Muscle of back (tissue), 3 donors: ENCODE measurements at regions not wholly inside any gene's neighbourhood (a gene's known extent, or its start where the extent isn't known, plus 50 kb on each side); places are given as distances from the start of the nearest gene placed in this dataset.
A peak's percentile ranks its signal among the peaks of the same experiment; 100 is the strongest.

ENCODE experiments used
- DNase-seq, 3 donors: peaks; one replicate each; pipeline versions ENCODE4 v3.0.0 to v3.0.0-alpha.2; 2013

- DNase-seq: no peak
Measured at GRCh38 chr6:56716229-56716628, 73.5 kb upstream of the DST start.

- no peak for DNase-seq
Measured at GRCh38 chr6:56715741-56716140, 73.1 kb upstream of the DST start.

- peak in 1 of 3 donors; percentile 51 for DNase-seq
Measured at GRCh38 chr6:56714982-56715456, 72.3 kb upstream of the DST start.

GRCh38 chr6:56714273-56714672 is 71.6 kb upstream of the DST start:
- DNase-seq: no peak

DNA sequence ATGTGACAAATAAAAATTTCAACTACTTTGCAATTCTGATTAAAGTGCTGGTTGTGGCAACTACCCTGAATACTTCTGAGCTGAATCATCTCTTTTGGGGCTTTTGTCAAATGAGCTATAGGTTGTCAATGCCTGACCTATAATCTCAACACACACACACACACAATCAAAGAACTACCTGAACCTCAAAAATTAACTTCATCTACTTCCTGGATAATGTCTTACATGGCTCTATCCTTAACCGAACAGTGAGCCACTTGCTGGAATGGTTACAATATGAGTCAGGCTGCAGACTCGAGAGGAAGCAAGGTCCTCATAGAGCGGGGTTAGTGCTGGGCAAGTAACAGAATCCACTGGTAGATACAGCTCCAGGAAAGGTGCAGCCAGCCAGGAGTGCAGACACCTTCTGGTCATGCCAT is 70.6 kb upstream of the DST start:
- peak in 1 of 3 donors; percentile 59 for DNase-seq

GRCh38 chr6:56710967-56711366 is 68.3 kb upstream of the DST start:
- no peak for DNase-seq

DNA sequence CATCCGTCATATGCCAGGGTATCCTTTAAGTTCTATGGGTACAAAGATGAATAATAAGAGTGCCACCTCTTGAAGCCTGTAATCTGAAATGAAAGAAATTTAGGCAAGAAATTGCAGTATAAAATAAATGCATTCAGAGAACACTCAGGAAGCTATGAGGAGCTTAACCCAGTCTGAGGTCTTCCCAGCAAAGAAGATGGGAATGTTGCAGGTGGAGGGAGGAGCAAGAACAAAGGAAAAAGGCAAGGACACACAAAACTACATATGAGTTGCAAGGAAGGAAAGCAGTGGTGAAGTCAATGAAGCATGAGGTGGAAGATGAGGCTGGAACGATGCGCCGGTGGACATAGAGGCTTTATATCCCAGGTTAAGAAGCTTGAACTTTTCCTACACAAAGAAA is 67.0 kb upstream of the DST start:
- DNase-seq: no peak

- peak in 2 of 3 donors; percentile 53 to 67 for DNase-seq
Measured at GRCh38 chr6:56708810-56709597, 66.3 kb upstream of the DST start.

DNA sequence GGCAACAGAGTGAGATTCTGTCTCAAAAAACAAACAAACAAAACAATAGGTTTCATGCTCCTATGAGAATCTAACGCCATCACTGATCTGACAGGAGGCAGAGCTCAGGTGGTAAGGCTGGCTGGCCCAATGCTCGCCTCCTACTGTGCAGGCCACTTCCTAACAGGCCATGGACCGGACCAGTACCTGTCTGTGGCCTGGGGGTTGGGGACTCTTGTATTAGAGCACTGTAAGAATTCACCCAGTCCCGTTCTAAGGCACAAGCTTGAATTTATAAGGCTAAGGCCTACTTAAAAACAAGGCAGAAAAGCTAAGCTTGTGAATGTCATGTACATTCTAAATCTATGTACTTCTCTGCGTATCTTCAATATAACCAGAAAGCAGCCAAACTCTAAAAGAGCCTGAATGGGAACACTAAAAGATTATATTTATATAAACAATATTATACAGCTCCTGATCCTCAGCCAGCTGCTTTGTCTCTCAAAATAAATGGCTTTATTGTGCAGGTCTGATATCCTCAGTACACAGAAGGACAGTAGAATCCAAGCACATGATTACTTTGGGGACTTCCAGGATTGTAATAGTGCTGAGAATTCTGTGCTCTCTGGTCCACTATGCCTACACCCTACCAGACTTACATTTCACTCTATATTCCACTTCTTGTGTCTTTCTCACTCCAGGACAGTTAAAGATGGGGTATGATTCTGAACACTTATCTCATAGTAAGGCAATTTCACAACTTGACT is 64.5 kb upstream of the DST start:
- no peak for DNase-seq

DNA sequence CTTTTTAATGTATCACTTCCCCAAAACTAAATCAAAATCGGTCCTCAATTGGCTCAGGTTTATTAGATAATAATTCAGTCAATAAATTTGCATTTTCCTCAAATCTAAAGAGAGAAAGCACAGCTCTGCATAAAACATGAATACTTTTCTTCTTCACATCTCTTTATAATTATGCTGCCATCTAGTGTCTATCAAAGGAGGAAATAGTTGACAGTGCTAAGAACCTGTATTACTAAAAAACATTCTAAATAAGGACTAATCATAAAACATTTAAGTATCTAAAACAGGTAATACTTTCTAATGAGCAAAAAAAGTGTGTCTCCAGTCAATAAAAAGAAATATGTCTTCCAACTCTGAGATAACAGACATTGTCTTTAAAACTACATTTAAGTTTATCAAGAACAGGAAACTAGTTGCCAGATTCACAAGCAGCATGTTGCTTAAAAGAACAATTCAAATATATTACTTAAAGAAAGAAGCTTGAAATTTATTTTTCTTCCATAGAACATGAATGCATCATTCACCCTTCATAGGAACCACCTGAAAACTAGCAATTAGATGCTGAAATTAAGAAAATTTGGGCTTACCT is 56.5 kb upstream of the DST start:
- DNase-seq: peak in 1 of 3 donors; percentile 50

GRCh38 chr6:56695702-56696101 is 53.0 kb upstream of the DST start:
- DNase-seq: no peak

- no peak for DNase-seq
Measured at GRCh38 chr6:56694002-56694401, 51.3 kb upstream of the DST start.

DNA sequence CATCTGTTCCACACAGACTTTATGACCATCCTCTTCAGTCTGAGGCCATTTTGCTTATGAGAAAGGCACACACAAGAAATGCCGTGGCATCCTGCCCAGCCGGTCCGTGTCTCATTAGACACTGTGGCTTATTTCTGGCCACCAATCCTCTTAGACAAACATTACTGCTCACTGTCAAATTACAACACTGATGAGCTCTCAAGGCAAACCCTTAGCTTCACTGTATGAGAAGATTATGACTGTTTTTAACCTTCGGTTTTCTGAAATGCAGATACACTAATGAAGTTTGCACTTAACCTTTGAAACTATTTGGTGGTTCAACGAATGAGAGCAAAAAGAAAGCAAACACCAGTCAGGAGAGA is 50.5 kb upstream of the DST start:
- peak; percentile 60 to 83 (median 77) for DNase-seq

DNA sequence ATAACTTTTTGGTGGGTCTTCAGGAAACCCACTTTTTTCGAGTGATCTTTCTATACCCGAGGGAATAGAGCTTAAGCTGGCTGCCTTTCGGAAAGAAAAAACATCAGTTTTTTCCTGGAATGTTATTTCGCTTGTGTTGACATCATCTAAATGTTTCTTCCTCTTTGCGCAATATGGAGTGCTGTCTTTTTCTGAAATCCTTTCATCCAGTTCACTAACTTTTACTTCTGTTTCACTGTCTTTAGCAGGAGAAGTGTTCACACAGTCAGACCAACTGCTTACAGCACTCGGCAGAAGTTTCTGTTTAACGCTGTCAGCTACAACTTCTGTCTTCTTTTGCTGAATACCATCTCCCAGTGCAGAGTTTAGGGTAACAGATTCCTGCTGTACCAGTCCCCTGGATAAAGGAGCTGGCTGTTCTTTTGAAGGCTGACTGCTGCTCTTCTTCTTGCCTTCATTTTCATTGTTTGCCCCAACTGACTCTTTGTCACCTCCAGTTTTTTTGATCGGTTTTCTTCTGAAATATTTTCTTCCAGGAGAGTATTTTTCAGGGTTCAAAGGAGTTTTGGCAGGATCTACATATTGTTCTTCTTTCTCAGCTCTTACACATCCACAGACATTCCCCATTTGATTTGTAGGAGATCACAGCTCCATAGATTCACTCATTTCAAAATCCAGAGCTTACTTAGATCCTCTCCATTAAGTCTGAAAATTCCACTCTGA is 50.0 kb upstream of the DST start:
- DNase-seq: peak in 2 of 3 donors; percentile 37 to 69
